A549 (cell line): ENCODE measurements at regions not wholly inside any gene's neighbourhood (a gene's known extent, or its start where the extent isn't known, plus 50 kb on each side); places are given as distances from the start of the nearest gene placed in this dataset.

Source experiments
- ATAC-seq, 2 experiments: fragments of 200-7000 bp in 1 of 2; fragments of >200 bp in 1 of 2; cut with Nextera tagmentation in 1 of 2; cut with Tn5 transposase in 1 of 2; 3 replicates each; pipeline versions ENCODE4 v1.8.0 to v1.9.1; 2018 to 2020; ENCODE audit warnings: mild to moderate bottlenecking in 1 of 2, moderate library complexity in 1 of 2
- CTCF ChIA-PET: fragments of 300-600 bp; sonication (Branson Sonifier 250); formaldehyde crosslinking; extraction: SDS; loops from one replicate; lab custom pipeline; 2021; ENCODE audit warnings: antibody characterized with exemption, inconsistent platforms; lab: Yijun Ruan, JAX
- POLR2A ChIA-PET: fragments of 350-600 bp; formaldehyde crosslinking; extraction: SDS; loops from one replicate; lab custom pipeline; 2021; ENCODE audit warnings: antibody characterized with exemption, inconsistent platforms; lab: Yijun Ruan, JAX
- DNase-seq, 2 experiments: peaks; one replicate each; pipeline versions ENCODE4 v3.0.0 to v3.0.0-alpha.2; 2011 to 2016; ENCODE audit warnings: low read depth in 1 of 2, low spot score in 1 of 2
- FAIRE-seq: peaks from 2 replicates; lab custom pipeline; 2011; peaks lifted over from hg19 to GRCh38; lab: Jason Lieb, UNC
- H3K27ac ChIP-seq, 2 experiments: fragments of >200 bp; sonication (Bioruptor Twin); formaldehyde crosslinking; 3 replicates each; pipeline ENCODE4 v1.5.1; 2016 to 2017
- H3K4me1 ChIP-seq: fragments of >200 bp; sonication (Bioruptor Twin); formaldehyde crosslinking; 3 replicates; pipeline ENCODE4 v1.6.1; 2016
- H3K4me2 ChIP-seq: fragments of >200 bp; sonication (Bioruptor Twin); formaldehyde crosslinking; 3 replicates; pipeline ENCODE4 v1.6.1; 2016
- H3K4me3 ChIP-seq: fragments of >200 bp; sonication (Bioruptor Twin); formaldehyde crosslinking; 3 replicates; pipeline ENCODE4 v1.5.1; 2016
- H3K9me3 ChIP-seq: fragments of >200 bp; sonication (Bioruptor Twin); formaldehyde crosslinking; 3 replicates; pipeline ENCODE4 v1.6.1; 2016
- BCL3 ChIP-seq: fragments of >200 bp; sonication (Bioruptor Twin); formaldehyde crosslinking; IDR thresholded peaks from 3 replicates; pipeline ENCODE4 v1.6.1; 2016
- BHLHE40 ChIP-seq: IDR thresholded peaks from 2 replicates; pipeline ENCODE4 v1.6.1; 2012; ENCODE audit warnings: low read depth, low read length, inconsistent platforms
- CHD4 ChIP-seq: fragments of 200-600 bp; sonication (generic); IDR thresholded peaks from 2 replicates; pipeline ENCODE4 v1.6.1; 2016; ENCODE audit warnings: antibody characterized with exemption, mild to moderate bottlenecking, borderline replicate concordance
- EHMT2 ChIP-seq: fragments of 200-600 bp; sonication (generic); IDR thresholded peaks from 2 replicates; pipeline ENCODE4 v1.6.1; 2016; ENCODE audit warnings: antibody characterized with exemption, low read depth, mild to moderate bottlenecking, moderate library complexity
- ESRRA ChIP-seq: fragments of 150-350 bp; IDR thresholded peaks from 2 replicates; pipeline ENCODE4 v1.6.1; 2014; ENCODE audit warnings: mild to moderate bottlenecking, low read length, borderline replicate concordance
- FOSB ChIP-seq: fragments of 250-450 bp; sonication (Bioruptor Pico); IDR thresholded peaks from 2 replicates; pipeline ENCODE4 v1.5.0; 2020; ENCODE audit warnings: mild to moderate bottlenecking, moderate library complexity
- FOSL2 ChIP-seq, 2 experiments: fragments of 450-650 bp in 1 of 2; fragments of >200 bp in 1 of 2; sonication (Bioruptor Twin) in 1 of 2; formaldehyde crosslinking; IDR thresholded peaks; 2 replicates each; pipeline versions ENCODE4 v1.5.0 to v1.6.1; 2016 to 2020; ENCODE audit warnings: mild to moderate bottlenecking in 1 of 2, moderate library complexity in 1 of 2
- HEYL ChIP-seq: fragments of 250-450 bp; sonication (Bioruptor Pico); IDR thresholded peaks from 2 replicates; pipeline ENCODE4 v1.8.0; 2021; ENCODE audit warnings: mild to moderate bottlenecking, moderate library complexity
- HOXA7 ChIP-seq: fragments of 250-450 bp; sonication (Bioruptor Pico); IDR thresholded peaks from 2 replicates; pipeline ENCODE4 v1.5.0; 2020; ENCODE audit warnings: mild to moderate bottlenecking, moderate library complexity
- HOXB13 ChIP-seq: fragments of 250-450 bp; sonication (Bioruptor Pico); IDR thresholded peaks from 2 replicates; pipeline ENCODE4 v1.5.0; 2020; ENCODE audit warnings: low read depth, mild to moderate bottlenecking, moderate library complexity
- HOXB5 ChIP-seq: fragments of 250-450 bp; sonication (Bioruptor Pico); IDR thresholded peaks from 2 replicates; pipeline ENCODE4 v1.5.0; 2020; ENCODE audit warnings: mild to moderate bottlenecking, moderate library complexity
- JUN ChIP-seq, 2 experiments: fragments of >200 bp; sonication (Bioruptor Twin); formaldehyde crosslinking; IDR thresholded peaks; 2 replicates in 1 of 2; 3 replicates in 1 of 2; pipeline ENCODE4 v1.6.1; 2016 to 2017
- JUNB ChIP-seq: fragments of >200 bp; sonication (Bioruptor Twin); formaldehyde crosslinking; IDR thresholded peaks from 2 replicates; pipeline ENCODE4 v1.6.1; 2016
- MAFK ChIP-seq: fragments of 450-650 bp; IDR thresholded peaks from 2 replicates; pipeline ENCODE4 v1.6.1; 2014; ENCODE audit not compliant: partially characterized antibody
- MAX ChIP-seq: IDR thresholded peaks from 2 replicates; pipeline ENCODE4 v1.6.1; 2012
- MYC ChIP-seq: IDR thresholded peaks from 2 replicates; pipeline ENCODE4 v1.6.1; 2012; ENCODE audit warnings: mild to moderate bottlenecking, inconsistent platforms, low read length, improper control_type of control experiment, borderline replicate concordance
- NPAS2 ChIP-seq: fragments of 250-450 bp; sonication (Bioruptor Pico); IDR thresholded peaks from 2 replicates; pipeline ENCODE4 v1.8.0; 2022; ENCODE audit warnings: mild to moderate bottlenecking, moderate library complexity, borderline replicate concordance
- PBX3 ChIP-seq: IDR thresholded peaks from 2 replicates; pipeline ENCODE4 v1.6.1; 2012
- PHF8 ChIP-seq: fragments of 200-600 bp; sonication (generic); IDR thresholded peaks from 2 replicates; pipeline ENCODE4 v1.6.1; 2016; ENCODE audit warnings: low read depth, mild to moderate bottlenecking, antibody characterized with exemption, moderate library complexity, borderline replicate concordance
- POLR2A ChIP-seq: IDR thresholded peaks from 2 replicates; pipeline ENCODE4 v1.6.1; 2012; ENCODE audit warnings: mild to moderate bottlenecking, low read length
- RCOR1 ChIP-seq: fragments of 150-350 bp; IDR thresholded peaks from 2 replicates; pipeline ENCODE4 v1.6.1; 2014; ENCODE audit warnings: antibody characterized with exemption, low read length, low read depth
- TP53 ChIP-seq: fragments of 250-450 bp; sonication (Bioruptor Pico); IDR thresholded peaks from 2 replicates; pipeline ENCODE4 v1.5.0; 2021; ENCODE audit warnings: mild to moderate bottlenecking, moderate library complexity
- ZNF302 ChIP-seq: fragments of 250-450 bp; sonication (Bioruptor Pico); IDR thresholded peaks from 2 replicates; pipeline ENCODE4 v1.9.0; 2021; ENCODE audit warnings: inconsistent platforms, mild to moderate bottlenecking, moderate library complexity
- WGBS: methylation state at CpG from one replicate; pipeline ENCODE4 v1.1.6; 2017; ENCODE audit errors: missing lambda C conversion rate; 5-methylcytosine and 5-hydroxymethylcytosine counted together

DNA sequence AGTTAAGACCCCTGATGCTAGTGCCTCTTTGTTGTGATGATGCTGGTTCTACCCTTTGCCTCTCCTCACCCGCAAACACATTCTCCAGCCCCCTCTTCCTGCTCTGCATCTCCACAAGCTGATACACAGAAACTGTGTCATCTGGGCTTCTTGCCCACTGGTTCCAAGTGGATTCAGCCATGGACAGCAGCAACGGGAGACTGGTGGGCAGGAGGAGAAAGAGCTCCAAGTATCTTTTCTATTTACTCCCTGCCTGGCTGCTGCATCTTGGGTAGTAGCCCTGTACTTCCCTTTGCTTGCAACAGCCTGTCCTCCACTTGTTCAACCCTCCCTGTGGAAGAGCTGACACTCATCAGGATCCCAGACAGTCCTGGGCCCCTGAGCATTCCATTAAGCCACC is 655.1 kb upstream of the RAB6C start (continued):
- TF ChIP-seq FOSB (no peak), HOXB5 (CRISPR knock-in tag) (no peak), PBX3 (no peak), EHMT2 (no peak), NPAS2 (CRISPR knock-in tag) (no peak)

DNA sequence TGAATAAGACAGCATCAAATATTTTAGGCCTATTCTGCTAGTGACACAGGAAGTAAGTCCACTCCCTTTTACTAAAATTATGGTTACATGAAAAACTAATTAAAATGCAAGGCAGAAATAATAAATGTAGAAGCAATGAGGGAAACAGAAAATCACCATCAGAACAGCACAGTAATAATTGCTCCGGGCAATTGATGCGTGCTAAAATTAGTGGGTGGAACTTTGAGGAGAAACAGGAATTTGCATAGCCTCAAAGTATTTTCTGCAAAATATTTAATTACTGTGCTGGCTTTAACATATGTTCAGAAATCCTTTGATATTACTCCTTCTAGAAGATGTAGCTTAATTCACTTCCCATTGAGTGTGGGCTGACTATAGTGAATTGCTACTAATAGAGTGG is 654.3 kb upstream of the RAB6C start:
- POLR2A ChIA-PET: no interaction called here
- Histone ChIP-seq H3K4me1 (no peaks in the 10 kb centered on the region), H3K4me3 (no peak overlapping the region), H3K9me3 (no peaks in the 10 kb centered on the region)
- TF ChIP-seq POLR2A (no peak), ZNF302 (CRISPR knock-in tag) (no peak), BCL3 (no peak), BHLHE40 (no peak)
- TF ChIP-seq, all 56 proteins: peak for 0
- 2% methylated on average over 2 of the region's 2 CpGs for WGBS
- DNase-seq (no peak), ATAC-seq (no peak), FAIRE-seq (no peak)
- H3K27ac ChIP-seq: no peak overlapping the region
- CTCF ChIA-PET: no interaction called here
- no peak overlapping the region for H3K4me2 ChIP-seq

DNA sequence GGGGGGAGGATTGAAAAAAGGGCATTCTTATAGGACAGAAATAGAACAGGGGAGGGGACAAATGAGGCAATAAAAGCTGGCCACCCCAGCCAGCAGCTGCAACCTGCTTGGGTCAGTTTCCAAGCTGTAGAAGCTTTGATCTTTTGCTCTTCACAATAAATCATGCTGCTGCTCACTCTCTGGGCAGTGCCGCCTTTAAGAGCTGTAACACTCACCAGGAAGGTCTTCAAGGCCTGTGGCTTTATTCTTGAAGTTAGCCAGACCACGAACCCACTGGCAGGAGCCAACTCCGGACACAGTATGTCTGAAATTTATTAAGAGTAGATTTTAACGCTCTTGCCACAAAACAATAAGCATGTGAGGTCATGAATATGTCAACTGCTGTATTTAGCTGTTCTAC is 649.9 kb upstream of the RAB6C start:
- no peak for ATAC-seq
- no peak overlapping the region for H3K4me3 ChIP-seq
- H3K4me1 ChIP-seq: no peaks in the 10 kb centered on the region
- H3K9me3 ChIP-seq: no peaks in the 10 kb centered on the region
- no peak overlapping the region for H3K4me2 ChIP-seq
- FAIRE-seq: no peak
- ChIA-PET CTCF (no interaction called here), POLR2A (no interaction called here)
- 1% methylated on average over 4 of the region's 4 CpGs for WGBS
- no peak for DNase-seq
- H3K27ac ChIP-seq: no peak overlapping the region
- no peak for TF ChIP-seq ESRRA
- no peak for TF ChIP-seq MAX
- no peak for TF ChIP-seq HOXB13 (CRISPR knock-in tag)

- POLR2A ChIA-PET: no interaction called here
- Histone ChIP-seq H3K4me3 (no peak overlapping the region), H3K9me3 (no peaks in the 10 kb centered on the region), H3K4me1 (no peaks in the 10 kb centered on the region), H3K27ac (no peak overlapping the region), H3K4me2 (no peak overlapping the region)
- no peak for FAIRE-seq
- no peak for TF ChIP-seq PHF8
- TF ChIP-seq MAFK: no peak
- DNase-seq: no peak
- CTCF ChIA-PET: no interaction called here
- no peak for ATAC-seq
- 10% methylated on average over 2 of the region's 2 CpGs for WGBS
Measured at GRCh38 chr2:129330504-129330903, 649.0 kb upstream of the RAB6C start.

DNA sequence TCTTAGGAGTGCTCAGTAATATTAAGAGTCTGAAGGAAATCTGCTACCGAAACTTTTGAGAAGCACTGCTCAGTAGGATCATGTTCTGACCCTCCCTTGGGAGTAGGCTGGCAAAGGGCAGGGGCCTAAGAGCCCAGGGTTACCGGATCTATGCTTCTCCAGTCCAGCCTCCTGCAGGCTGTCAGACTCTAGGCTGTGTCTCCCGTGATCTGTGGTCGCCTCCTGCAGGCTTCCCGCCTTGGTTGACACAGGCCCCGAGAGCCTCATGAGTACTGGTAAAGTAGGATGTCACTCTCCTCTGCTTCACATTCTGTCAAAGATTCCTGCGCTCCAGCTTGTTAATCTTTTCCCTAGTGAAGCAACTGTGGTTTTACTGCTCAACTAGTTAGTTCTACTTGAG is 647.8 kb upstream of the RAB6C start:
- ATAC-seq: no peak
- no peak overlapping the region for H3K27ac ChIP-seq
- TF ChIP-seq JUNB (no peak), JUN (IDR thresholded peaks at IDR 0.05) (no peak), RCOR1 (no peak), FOSL2 (IDR thresholded peaks at IDR 0.05) (no peak), FOSL2 (CRISPR knock-in tag; IDR thresholded peaks at IDR 0.05) (no peak), HOXA7 (no peak), MYC (no peak), HOXB5 (CRISPR knock-in tag) (no peak), TP53 (no peak), CHD4 (no peak), HEYL (CRISPR knock-in tag) (no peak)
- TF ChIP-seq, all 56 proteins: peak for 0

More for the DNA sequence above, 647.8 kb upstream of the RAB6C start:
- CTCF ChIA-PET: no interaction called here
- Histone ChIP-seq H3K9me3 (no peaks in the 10 kb centered on the region), H3K4me2 (no peak overlapping the region), H3K4me3 (no peak overlapping the region), H3K4me1 (no peaks in the 10 kb centered on the region)
- WGBS: 16% methylated on average over 7 of the region's 7 CpGs
- POLR2A ChIA-PET: no interaction called here
- no peak for FAIRE-seq
- no peak for DNase-seq
